A549 (cell line): ENCODE measurements at regions not wholly inside any gene's neighbourhood (a gene's known extent, or its start where the extent isn't known, plus 50 kb on each side); places are given as distances from the start of the nearest gene placed in this dataset.

ENCODE experiments used
- ATAC-seq, 2 experiments: fragments of 200-7000 bp in 1 of 2; fragments of >200 bp in 1 of 2; cut with Nextera tagmentation in 1 of 2; cut with Tn5 transposase in 1 of 2; 3 replicates each; pipeline versions ENCODE4 v1.8.0 to v1.9.1; 2018 to 2020; ENCODE audit warnings: mild to moderate bottlenecking in 1 of 2, moderate library complexity in 1 of 2
- CTCF ChIA-PET: fragments of 300-600 bp; sonication (Branson Sonifier 250); formaldehyde crosslinking; extraction: SDS; loops from one replicate; lab custom pipeline; 2021; ENCODE audit warnings: antibody characterized with exemption, inconsistent platforms; lab: Yijun Ruan, JAX
- POLR2A ChIA-PET: fragments of 350-600 bp; formaldehyde crosslinking; extraction: SDS; loops from one replicate; lab custom pipeline; 2021; ENCODE audit warnings: antibody characterized with exemption, inconsistent platforms; lab: Yijun Ruan, JAX
- DNase-seq, 2 experiments: peaks; one replicate each; pipeline versions ENCODE4 v3.0.0 to v3.0.0-alpha.2; 2011 to 2016; ENCODE audit warnings: low read depth in 1 of 2, low spot score in 1 of 2
- FAIRE-seq: peaks from 2 replicates; lab custom pipeline; 2011; peaks lifted over from hg19 to GRCh38; lab: Jason Lieb, UNC
- H3K27ac ChIP-seq, 2 experiments: fragments of >200 bp; sonication (Bioruptor Twin); formaldehyde crosslinking; 3 replicates each; pipeline ENCODE4 v1.5.1; 2016 to 2017
- H3K4me1 ChIP-seq: fragments of >200 bp; sonication (Bioruptor Twin); formaldehyde crosslinking; 3 replicates; pipeline ENCODE4 v1.6.1; 2016
- H3K4me2 ChIP-seq: fragments of >200 bp; sonication (Bioruptor Twin); formaldehyde crosslinking; 3 replicates; pipeline ENCODE4 v1.6.1; 2016
- H3K4me3 ChIP-seq: fragments of >200 bp; sonication (Bioruptor Twin); formaldehyde crosslinking; 3 replicates; pipeline ENCODE4 v1.5.1; 2016
- H3K9me3 ChIP-seq: fragments of >200 bp; sonication (Bioruptor Twin); formaldehyde crosslinking; 3 replicates; pipeline ENCODE4 v1.6.1; 2016
- BHLHE40 ChIP-seq: IDR thresholded peaks from 2 replicates; pipeline ENCODE4 v1.6.1; 2012; ENCODE audit warnings: low read depth, low read length, inconsistent platforms
- CBX8 ChIP-seq: fragments of 200-600 bp; sonication (generic); IDR thresholded peaks from 2 replicates; pipeline ENCODE4 v1.6.1; 2016
- CHD4 ChIP-seq: fragments of 200-600 bp; sonication (generic); IDR thresholded peaks from 2 replicates; pipeline ENCODE4 v1.6.1; 2016; ENCODE audit warnings: antibody characterized with exemption, mild to moderate bottlenecking, borderline replicate concordance
- CTCF ChIP-seq: fragments of >200 bp; sonication (Bioruptor Twin); formaldehyde crosslinking; IDR thresholded peaks from 3 replicates; pipeline ENCODE4 v1.5.1; 2016
- E2F6 ChIP-seq: IDR thresholded peaks from 2 replicates; pipeline ENCODE4 v1.6.1; 2012; ENCODE audit warnings: low read depth, borderline replicate concordance
- ELK1 ChIP-seq: fragments of 150-350 bp; IDR thresholded peaks from 2 replicates; pipeline ENCODE4 v1.6.1; 2014; ENCODE audit warnings: low read depth, mild to moderate bottlenecking, low read length
- ESRRA ChIP-seq: fragments of 150-350 bp; IDR thresholded peaks from 2 replicates; pipeline ENCODE4 v1.6.1; 2014; ENCODE audit warnings: mild to moderate bottlenecking, low read length, borderline replicate concordance
- HDAC2 ChIP-seq: fragments of 200-600 bp; sonication (generic); IDR thresholded peaks from 2 replicates; pipeline ENCODE4 v1.6.1; 2016
- JUN ChIP-seq, 2 experiments: fragments of >200 bp; sonication (Bioruptor Twin); formaldehyde crosslinking; IDR thresholded peaks; 2 replicates in 1 of 2; 3 replicates in 1 of 2; pipeline ENCODE4 v1.6.1; 2016 to 2017
- JUNB ChIP-seq: fragments of >200 bp; sonication (Bioruptor Twin); formaldehyde crosslinking; IDR thresholded peaks from 2 replicates; pipeline ENCODE4 v1.6.1; 2016
- KDM1A ChIP-seq: fragments of 200-600 bp; sonication (generic); IDR thresholded peaks from 2 replicates; pipeline ENCODE4 v1.6.1; 2016; ENCODE audit warnings: low read depth, mild to moderate bottlenecking
- KDM5A ChIP-seq: fragments of 200-600 bp; sonication (generic); IDR thresholded peaks from 2 replicates; pipeline ENCODE4 v1.6.1; 2016; ENCODE audit warnings: antibody characterized with exemption, mild to moderate bottlenecking
- MAFK ChIP-seq: fragments of 450-650 bp; IDR thresholded peaks from 2 replicates; pipeline ENCODE4 v1.6.1; 2014; ENCODE audit not compliant: partially characterized antibody
- MAX ChIP-seq: IDR thresholded peaks from 2 replicates; pipeline ENCODE4 v1.6.1; 2012
- MYC ChIP-seq: IDR thresholded peaks from 2 replicates; pipeline ENCODE4 v1.6.1; 2012; ENCODE audit warnings: mild to moderate bottlenecking, inconsistent platforms, low read length, improper control_type of control experiment, borderline replicate concordance
- NFE2L2 ChIP-seq: fragments of 150-350 bp; conservative IDR thresholded peaks from 2 replicates; pipeline ENCODE4 v1.6.1; 2014; ENCODE audit warnings: low read length
- NPAS2 ChIP-seq: fragments of 250-450 bp; sonication (Bioruptor Pico); IDR thresholded peaks from 2 replicates; pipeline ENCODE4 v1.8.0; 2022; ENCODE audit warnings: mild to moderate bottlenecking, moderate library complexity, borderline replicate concordance
- NR3C1 ChIP-seq: fragments of >200 bp; sonication (Bioruptor Twin); formaldehyde crosslinking; IDR thresholded peaks from 3 replicates; pipeline ENCODE4 v1.6.1; 2017
- PHF8 ChIP-seq: fragments of 200-600 bp; sonication (generic); IDR thresholded peaks from 2 replicates; pipeline ENCODE4 v1.6.1; 2016; ENCODE audit warnings: low read depth, mild to moderate bottlenecking, antibody characterized with exemption, moderate library complexity, borderline replicate concordance
- RAD21 ChIP-seq, 2 experiments: fragments of >200 bp in 1 of 2; sonication (Bioruptor Twin) in 1 of 2; formaldehyde crosslinking in 1 of 2; IDR thresholded peaks in 1 of 2; conservative IDR thresholded peaks in 1 of 2; 2 replicates in 1 of 2; 3 replicates in 1 of 2; pipeline ENCODE4 v1.6.1; 2012 to 2018; ENCODE audit warnings: inconsistent platforms in 1 of 2
- RNF2 ChIP-seq: fragments of 200-600 bp; sonication (generic); IDR thresholded peaks from 2 replicates; pipeline ENCODE4 v1.6.1; 2016; ENCODE audit warnings: low read depth, mild to moderate bottlenecking, antibody characterized with exemption, moderate library complexity, borderline replicate concordance
- TFCP2L1 ChIP-seq: fragments of 250-450 bp; sonication (Bioruptor Pico); IDR thresholded peaks from 2 replicates; pipeline ENCODE4 v1.5.0; 2021; ENCODE audit warnings: mild to moderate bottlenecking
- ZC3H11A ChIP-seq: fragments of 450-650 bp; IDR thresholded peaks from 2 replicates; pipeline ENCODE4 v1.6.1; 2014; ENCODE audit warnings: antibody characterized with exemption, mild to moderate bottlenecking
- WGBS: methylation state at CpG from one replicate; pipeline ENCODE4 v1.1.6; 2017; ENCODE audit errors: missing lambda C conversion rate; 5-methylcytosine and 5-hydroxymethylcytosine counted together

GRCh38 chr12:67541625-67541991 lies 106.9 kb upstream of the DYRK2 start:
- H3K4me3 ChIP-seq, result no peak overlapping the region
- FAIRE-seq (no peak), ATAC-seq (no peak), DNase-seq (no peak)
- no peak overlapping the region for H3K27ac ChIP-seq
- no peak overlapping the region for H3K4me2 ChIP-seq
- TF ChIP-seq MAFK (no peak), E2F6 (no peak), CBX8 (no peak), ELK1 (no peak), NPAS2 (CRISPR knock-in tag) (no peak), NR3C1 (no peak), JUN (IDR thresholded peaks at IDR 0.05) (no peak), PHF8 (no peak), TFCP2L1 (CRISPR knock-in tag) (no peak), ZC3H11A (no peak), CTCF (no peak), HDAC2 (no peak), KDM1A (no peak), BHLHE40 (no peak), MAX (no peak), JUNB (no peak), NFE2L2 (no peak)
- POLR2A ChIA-PET, result no interaction called here
- H3K4me1 ChIP-seq, result no peaks in the 10 kb centered on the region
- CTCF ChIA-PET, result no interaction called here
- WGBS, result 70% methylated on average over 3 of the region's 3 CpGs
- no peaks in the 10 kb centered on the region for H3K9me3 ChIP-seq

GRCh38 chr12:67543021-67543770 lies 105.3 kb upstream of the DYRK2 start:
- Histone ChIP-seq H3K4me3 (no peak overlapping the region), H3K4me2 (no peak overlapping the region), H3K27ac (no peak overlapping the region), H3K4me1 (no peaks in the 10 kb centered on the region), H3K9me3 (no peaks in the 10 kb centered on the region)
- FAIRE-seq (no peak), DNase-seq (no peak), ATAC-seq (no peak)
- POLR2A ChIA-PET, result no interaction called here
- CTCF ChIA-PET, result no interaction called here
- WGBS, result 31% methylated on average over 7 of the region's 7 CpGs
- TF ChIP-seq KDM5A (no peak), TFCP2L1 (CRISPR knock-in tag) (no peak), RAD21 (conservative IDR thresholded peaks at IDR 0.05 in 1 of 2, IDR thresholded peaks at IDR 0.05 in 1 of 2) (no peak), MAFK (peak; percentile 66), MYC (no peak), CHD4 (no peak), RNF2 (no peak), NFE2L2 (no peak), ESRRA (no peak)
